HEK293T (cell line): ENCODE measurements at regions not wholly inside any gene's neighbourhood (a gene's known extent, or its start where the extent isn't known, plus 50 kb on each side); places are given as distances from the start of the nearest gene placed in this dataset.

Source experiments
- ARNT ChIP-seq: fragments of 450-650 bp; IDR thresholded peaks from 2 replicates; pipeline ENCODE4 v1.6.1; 2017; ENCODE audit warnings: mild to moderate bottlenecking
- BHLHE40 ChIP-seq: fragments of 450-650 bp; IDR thresholded peaks from 2 replicates; pipeline ENCODE4 v1.6.1; 2016; ENCODE audit warnings: mild to moderate bottlenecking, moderate library complexity, borderline replicate concordance
- CTBP1 ChIP-seq: fragments of 450-650 bp; IDR thresholded peaks from 2 replicates; pipeline ENCODE4 v1.6.1; 2016; ENCODE audit warnings: borderline replicate concordance
- ELF4 ChIP-seq: fragments of 450-650 bp; IDR thresholded peaks from 2 replicates; pipeline ENCODE4 v1.6.1; 2017; ENCODE audit warnings: antibody characterized with exemption
- FOXA1 ChIP-seq: fragments of 450-650 bp; IDR thresholded peaks from 2 replicates; pipeline ENCODE4 v1.6.1; 2016; ENCODE audit warnings: mild to moderate bottlenecking
- FOXM1 ChIP-seq: fragments of 450-650 bp; IDR thresholded peaks from 2 replicates; pipeline ENCODE4 v1.6.1; 2017; ENCODE audit warnings: mild to moderate bottlenecking, borderline replicate concordance
- HDGF ChIP-seq: fragments of 450-650 bp; IDR thresholded peaks from 2 replicates; pipeline ENCODE4 v1.6.1; 2017; ENCODE audit warnings: antibody characterized with exemption, borderline replicate concordance
- LEF1 ChIP-seq: fragments of 450-650 bp; IDR thresholded peaks from 2 replicates; pipeline ENCODE4 v1.6.1; 2017; ENCODE audit warnings: mild to moderate bottlenecking, borderline replicate concordance
- NFRKB ChIP-seq: fragments of 450-650 bp; IDR thresholded peaks from 2 replicates; pipeline ENCODE4 v1.6.1; 2016; ENCODE audit warnings: mild to moderate bottlenecking, moderate library complexity
- SP1 ChIP-seq: fragments of 450-650 bp; IDR thresholded peaks from 2 replicates; pipeline ENCODE4 v1.6.1; 2017
- SUZ12 ChIP-seq: fragments of 450-650 bp; IDR thresholded peaks from 2 replicates; pipeline ENCODE4 v1.6.1; 2016; ENCODE audit warnings: mild to moderate bottlenecking

DNA sequence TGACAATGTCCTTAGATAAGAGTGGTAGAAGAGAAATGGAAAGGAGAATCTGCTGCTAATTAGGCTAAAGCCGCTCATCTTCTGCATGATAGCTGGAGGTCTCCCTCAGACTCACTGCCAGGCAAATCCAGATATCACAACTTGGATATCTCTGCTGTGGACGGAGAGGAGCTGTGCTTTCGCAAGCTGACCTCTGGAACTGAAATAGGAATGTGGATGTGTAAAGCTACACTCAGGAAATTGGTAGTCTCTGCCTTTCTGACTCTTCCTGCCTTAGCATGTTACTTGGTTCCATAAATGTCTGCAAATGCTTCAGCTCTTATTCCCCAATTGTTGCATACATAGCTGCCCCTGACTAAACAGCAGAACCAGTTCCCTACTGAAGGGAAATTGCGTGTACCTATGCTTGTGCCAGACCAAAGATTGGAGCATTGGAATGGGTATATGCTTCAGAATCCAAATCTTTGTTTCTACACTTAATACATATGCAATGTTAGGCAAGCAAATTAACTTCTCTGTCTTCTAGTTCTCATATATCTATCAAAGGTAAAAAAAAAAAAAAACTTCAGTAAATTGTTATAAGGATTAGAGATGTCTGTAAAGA is 74.7 kb upstream of the ROBO2 start:
- no peak for TF ChIP-seq HDGF
- TF ChIP-seq ELF4 = no peak
- TF ChIP-seq LEF1 = no peak
- no peak for TF ChIP-seq SP1
- no peak for TF ChIP-seq SUZ12
- no peak for TF ChIP-seq FOXM1
- no peak for TF ChIP-seq FOXA1
- TF ChIP-seq ARNT = no peak
- no peak for TF ChIP-seq BHLHE40
- no peak for TF ChIP-seq NFRKB
- TF ChIP-seq CTBP1 = no peak
